IMR-90 (cell line): ENCODE measurements at regions not wholly inside any gene's neighbourhood (a gene's known extent, or its start where the extent isn't known, plus 50 kb on each side); places are given as distances from the start of the nearest gene placed in this dataset.

Source experiments
- ATAC-seq: fragments of 200-7000 bp; cut with Tn5 transposase; 2 replicates; pipeline ENCODE4 v1.9.1; 2020; ENCODE audit warnings: low read depth, mild to moderate bottlenecking, moderate library complexity
- BruUV-seq: library from RNA; stranded (reverse); fragments of 400-500 nt; replicated peaks from 2 replicates; lab custom pipeline; 2021; lab: Mats Ljungman, UMichigan
- CTCF ChIA-PET: fragments of 300-600 bp; formaldehyde crosslinking; extraction: SDS; loops from one replicate; lab custom pipeline; 2021; ENCODE audit warnings: antibody characterized with exemption; lab: Yijun Ruan, JAX
- POLR2A ChIA-PET: fragments of 300-600 bp; sonication (Branson Sonifier 250); formaldehyde crosslinking; loops from one replicate; lab custom pipeline; 2022; ENCODE audit warnings: antibody characterized with exemption; ENCODE audit not compliant: unreplicated experiment; lab: Charles Lee
- DNase-seq: peaks from one replicate; pipeline ENCODE4 v3.0.0; 2013
- H2AFZ ChIP-seq: replicated peaks from 2 replicates; pipeline ENCODE3; 2013; ENCODE audit warnings: low read length, mild to moderate bottlenecking; ENCODE audit not compliant: poor library complexity
- H2AK5ac ChIP-seq: 2 replicates; pipeline ENCODE4 v1.6.1; 2013; ENCODE audit warnings: low read depth, low read length, inconsistent platforms
- H2AK9ac ChIP-seq: replicated peaks from 2 replicates; pipeline ENCODE3; 2013; ENCODE audit warnings: mild to moderate bottlenecking, low read depth, low read length, moderate library complexity; ENCODE audit not compliant: poor library complexity
- H2BK120ac ChIP-seq: 2 replicates; pipeline ENCODE4 v1.6.1; 2013; ENCODE audit warnings: low read depth, low read length, inconsistent platforms
- H2BK15ac ChIP-seq: 3 replicates; pipeline ENCODE4 v1.6.1; 2013; ENCODE audit warnings: low read depth, low read length, inconsistent platforms
- H2BK20ac ChIP-seq: 2 replicates; pipeline ENCODE4 v1.6.1; 2013; ENCODE audit warnings: low read depth, mild to moderate bottlenecking, inconsistent platforms, low read length, moderate library complexity
- H2BK5ac ChIP-seq: 2 replicates; pipeline ENCODE4 v1.6.1; 2013; ENCODE audit warnings: mild to moderate bottlenecking, low read depth, low read length, inconsistent platforms; ENCODE audit not compliant: poor library complexity, severe bottlenecking
- H3K14ac ChIP-seq: replicated peaks from 2 replicates; pipeline ENCODE4 v1.6.1; 2013; ENCODE audit warnings: low read depth, low read length, inconsistent platforms
- H3K18ac ChIP-seq: 2 replicates; pipeline ENCODE4 v1.6.1; 2013; ENCODE audit warnings: low read depth, low read length, control low read depth
- H3K23ac ChIP-seq: 2 replicates; pipeline ENCODE4 v1.6.1; 2013; ENCODE audit warnings: low read depth, low read length, inconsistent platforms
- H3K27ac ChIP-seq: 2 replicates; pipeline ENCODE4 v1.5.1; 2013; ENCODE audit warnings: mild to moderate bottlenecking, control low read depth, low read length; ENCODE audit not compliant: insufficient read depth
- H3K27me3 ChIP-seq: 2 replicates; pipeline ENCODE4 v1.6.1; 2013; ENCODE audit warnings: low read length; ENCODE audit not compliant: control insufficient read depth, insufficient read depth
- H3K36me3 ChIP-seq: 2 replicates; pipeline ENCODE4 v1.6.1; 2013; ENCODE audit warnings: low read length, mixed read lengths; ENCODE audit not compliant: control insufficient read depth, insufficient read depth
- H3K4ac ChIP-seq: 2 replicates; pipeline ENCODE4 v1.6.1; 2013; ENCODE audit warnings: low read depth, low read length, inconsistent platforms
- H3K4me1 ChIP-seq: 2 replicates; pipeline ENCODE4 v1.6.1; 2013; ENCODE audit warnings: low read length, mixed read lengths; ENCODE audit not compliant: control insufficient read depth, insufficient read depth
- H3K4me2 ChIP-seq: 2 replicates; pipeline ENCODE4 v1.6.1; 2013; ENCODE audit warnings: low read depth, mild to moderate bottlenecking, control low read depth, low read length, moderate library complexity
- H3K4me3 ChIP-seq: 2 replicates; pipeline ENCODE4 v1.5.1; 2013; ENCODE audit warnings: low read depth, mild to moderate bottlenecking, control low read depth, low read length, moderate library complexity; ENCODE audit not compliant: insufficient read depth
- H3K56ac ChIP-seq: 2 replicates; pipeline ENCODE4 v1.6.1; 2013; ENCODE audit warnings: low read length, inconsistent platforms; ENCODE audit not compliant: insufficient read depth; ENCODE audit errors: extremely low read depth
- H3K79me1 ChIP-seq, 2 experiments: 2 replicates each; pipeline ENCODE4 v1.6.1; 2013; ENCODE audit warnings: low read length in 2 of 2, inconsistent platforms in 1 of 2, low read depth in 1 of 2
- H3K9ac ChIP-seq: 2 replicates; pipeline ENCODE4 v1.6.1; 2013; ENCODE audit warnings: low read depth, low read length, control low read depth
- H3K9me1 ChIP-seq: 2 replicates; pipeline ENCODE4 v1.6.1; 2013; ENCODE audit warnings: low read length, inconsistent platforms; ENCODE audit not compliant: insufficient read depth
- H3K9me3 ChIP-seq: 2 replicates; pipeline ENCODE4 v1.6.1; 2013; ENCODE audit warnings: low read length; ENCODE audit not compliant: control insufficient read depth, insufficient read depth
- H4K20me1 ChIP-seq: 2 replicates; pipeline ENCODE4 v1.6.1; 2013; ENCODE audit warnings: low read length, inconsistent platforms; ENCODE audit not compliant: insufficient read depth
- H4K5ac ChIP-seq: 2 replicates; pipeline ENCODE4 v1.6.1; 2013; ENCODE audit warnings: mild to moderate bottlenecking, low read depth, low read length, control low read depth
- H4K8ac ChIP-seq, 2 experiments: 2 replicates each; pipeline ENCODE4 v1.6.1; 2013; ENCODE audit warnings: low read depth in 2 of 2, low read length in 2 of 2, control low read depth in 1 of 2, inconsistent platforms in 1 of 2
- H4K91ac ChIP-seq: 2 replicates; pipeline ENCODE4 v1.6.1; 2013; ENCODE audit warnings: low read depth, low read length, inconsistent platforms; ENCODE audit not compliant: insufficient read depth
- CHD1 ChIP-seq: IDR thresholded peaks from 2 replicates; pipeline ENCODE4 v1.6.1; 2012; ENCODE audit warnings: low read depth, low read length, improper control_type of control experiment
- CTCF ChIP-seq: conservative IDR thresholded peaks from 2 replicates; pipeline ENCODE4 v1.5.1; 2012; ENCODE audit warnings: mild to moderate bottlenecking, low read depth, low read length, improper control_type of control experiment
- POLR2A ChIP-seq: IDR thresholded peaks from 2 replicates; pipeline ENCODE4 v1.6.1; 2012; ENCODE audit warnings: mild to moderate bottlenecking, low read depth, low read length
- RCOR1 ChIP-seq: IDR thresholded peaks from 2 replicates; pipeline ENCODE4 v1.6.1; 2012; ENCODE audit warnings: mild to moderate bottlenecking, low read length, improper control_type of control experiment; ENCODE audit not compliant: insufficient replicate concordance
- SMC3 ChIP-seq: fragments of 150-350 bp; IDR thresholded peaks from 2 replicates; pipeline ENCODE4 v1.6.1; 2016; ENCODE audit warnings: low read depth, mild to moderate bottlenecking, antibody characterized with exemption, low read length, moderate library complexity
- dilution Hi-C: fragments of 300-500 bp; cut with HindIII; formaldehyde crosslinking; loops from one replicate; pipeline ENCODE4 v1.14.3; 2018; ENCODE audit warnings: low sequenced_read_pairs; ENCODE audit not compliant: unreplicated experiment
- in situ Hi-C: fragments of 300-500 bp; cut with MboI; formaldehyde crosslinking; loops from 3 replicates; pipeline ENCODE4 v1.14.3; 2019; ENCODE audit warnings: low sequenced_read_pairs, inconsistent platforms, mixed read lengths
- intact Hi-C: fragments of 100-400 bp; cut with micrococcal nuclease; formaldehyde crosslinking; loops from 2 replicates; pipeline ENCODE4 v1.10.0; 2022
- TF ChIP-seq, protein P1 (sequence below): fragments of 150-350 bp; IDR thresholded peaks from 2 replicates; pipeline ENCODE4 v1.6.1; 2016; ENCODE audit warnings: low read depth, mild to moderate bottlenecking, low read length, moderate library complexity, borderline replicate concordance
- TF ChIP-seq, protein P2 (sequence below): fragments of 150-350 bp; IDR thresholded peaks from 2 replicates; pipeline ENCODE4 v1.6.1; 2017; ENCODE audit warnings: mild to moderate bottlenecking, antibody characterized with exemption, low read length, low read depth

DNA sequence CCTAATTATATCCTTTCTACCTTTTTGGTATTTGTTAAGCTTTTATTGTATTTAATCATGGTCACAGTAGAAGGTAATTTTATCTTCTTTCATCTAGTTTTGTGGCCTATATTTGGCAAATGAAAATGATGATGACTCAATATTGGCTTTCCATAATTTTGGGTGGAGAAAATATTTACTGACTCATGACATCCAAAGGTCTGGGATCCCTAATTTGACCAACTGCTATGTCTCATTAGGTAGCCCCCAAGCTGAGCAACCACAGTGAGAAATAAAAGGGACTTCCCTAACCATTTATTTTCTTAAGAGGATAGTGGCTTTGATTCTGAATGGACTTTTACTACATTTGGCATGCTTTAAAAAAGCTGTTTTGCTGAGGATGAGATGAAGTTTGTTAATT lies 289.5 kb downstream of the RMST start:
- Histone ChIP-seq H3K9me1 (no peaks in the 10 kb centered on the region), H2BK5ac (no peak overlapping the region), H2AFZ (no peak overlapping the region), H3K27ac (no peak overlapping the region), H2BK15ac (no peak overlapping the region), H4K20me1 (no peaks in the 10 kb centered on the region), H3K4me1 (no peaks in the 10 kb centered on the region), H3K14ac (no peak overlapping the region), H3K18ac (no peak overlapping the region), H3K36me3 (no peaks in the 10 kb centered on the region), H2AK9ac (no peak overlapping the region), H3K23ac (no peak overlapping the region), H2BK120ac (no peak overlapping the region), H3K4ac (no peak overlapping the region), H2BK20ac (no peak overlapping the region), H3K9me3 (peaks cover 14% of the 10 kb centered on the region), H4K8ac (no peak overlapping the region), H3K4me3 (no peak overlapping the region), H3K27me3 (no peaks in the 10 kb centered on the region), H3K9ac (no peak overlapping the region), H3K79me1 (no peaks in the 10 kb centered on the region), H3K56ac (no peak overlapping the region), H4K5ac (no peak overlapping the region), H3K4me2 (no peak overlapping the region), H2AK5ac (no peak overlapping the region), H4K91ac (no peak overlapping the region)
- ChIA-PET CTCF (no interaction called here), POLR2A (no interaction called here)
- TF ChIP-seq CHD1 = no peak
- no peak for TF ChIP-seq SMC3
- TF ChIP-seq, protein P1, sequence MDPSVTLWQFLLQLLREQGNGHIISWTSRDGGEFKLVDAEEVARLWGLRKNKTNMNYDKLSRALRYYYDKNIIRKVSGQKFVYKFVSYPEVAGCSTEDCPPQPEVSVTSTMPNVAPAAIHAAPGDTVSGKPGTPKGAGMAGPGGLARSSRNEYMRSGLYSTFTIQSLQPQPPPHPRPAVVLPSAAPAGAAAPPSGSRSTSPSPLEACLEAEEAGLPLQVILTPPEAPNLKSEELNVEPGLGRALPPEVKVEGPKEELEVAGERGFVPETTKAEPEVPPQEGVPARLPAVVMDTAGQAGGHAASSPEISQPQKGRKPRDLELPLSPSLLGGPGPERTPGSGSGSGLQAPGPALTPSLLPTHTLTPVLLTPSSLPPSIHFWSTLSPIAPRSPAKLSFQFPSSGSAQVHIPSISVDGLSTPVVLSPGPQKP = no peak
- no peak for TF ChIP-seq POLR2A
- no peak for TF ChIP-seq RCOR1
- TF ChIP-seq, protein P2, sequence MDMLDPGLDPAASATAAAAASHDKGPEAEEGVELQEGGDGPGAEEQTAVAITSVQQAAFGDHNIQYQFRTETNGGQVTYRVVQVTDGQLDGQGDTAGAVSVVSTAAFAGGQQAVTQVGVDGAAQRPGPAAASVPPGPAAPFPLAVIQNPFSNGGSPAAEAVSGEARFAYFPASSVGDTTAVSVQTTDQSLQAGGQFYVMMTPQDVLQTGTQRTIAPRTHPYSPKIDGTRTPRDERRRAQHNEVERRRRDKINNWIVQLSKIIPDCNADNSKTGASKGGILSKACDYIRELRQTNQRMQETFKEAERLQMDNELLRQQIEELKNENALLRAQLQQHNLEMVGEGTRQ = no peak
- TF ChIP-seq CTCF = no peak
- in situ Hi-C loops (no loop called here), dilution Hi-C loops (no loop called here), intact Hi-C loops (no loop called here)
- ATAC-seq = no peak
- no peak for DNase-seq
- BruUV-seq = no TSS peak
